Astrocyte (in vitro differentiated cells and primary cell): ENCODE measurements at regions not wholly inside any gene's neighbourhood (a gene's known extent, or its start where the extent isn't known, plus 50 kb on each side); places are given as distances from the start of the nearest gene placed in this dataset.

Experiments used
- DNase-seq: peaks from one replicate; pipeline ENCODE4 v3.0.0-alpha.2; 2010; ENCODE audit warnings: low read depth
- FAIRE-seq: peaks from 2 replicates; lab custom pipeline; 2011; peaks lifted over from hg19 to GRCh38; lab: Jason Lieb, UNC
- H2AFZ ChIP-seq: 2 replicates; pipeline ENCODE4 v1.6.0; 2012; ENCODE audit warnings: low read depth, low read length, inconsistent platforms
- H3K27ac ChIP-seq: 2 replicates; pipeline ENCODE4 v1.5.1; 2011; ENCODE audit warnings: low read depth, low read length, inconsistent platforms
- H3K27me3 ChIP-seq: 2 replicates; pipeline ENCODE4 v1.6.0; 2011; ENCODE audit warnings: low read length, inconsistent platforms; ENCODE audit not compliant: insufficient read depth
- H3K36me3 ChIP-seq: 2 replicates; pipeline ENCODE4 v1.5.1; 2011; ENCODE audit warnings: low read length, inconsistent platforms; ENCODE audit not compliant: insufficient read depth
- H3K4me1 ChIP-seq: 2 replicates; pipeline ENCODE4 v1.5.1; 2011; ENCODE audit warnings: low read length, inconsistent platforms; ENCODE audit not compliant: insufficient read depth
- H3K4me2 ChIP-seq: 2 replicates; pipeline ENCODE4 v1.6.0; 2012; ENCODE audit warnings: low read length, inconsistent platforms
- H3K4me3 ChIP-seq: 2 replicates; pipeline ENCODE4 v1.5.1; 2011; ENCODE audit warnings: low read depth, mild to moderate bottlenecking, low read length, inconsistent platforms; ENCODE audit not compliant: insufficient read depth
- H3K79me2 ChIP-seq: 2 replicates; pipeline ENCODE4 v1.6.0; 2012; ENCODE audit warnings: mild to moderate bottlenecking, low read length, inconsistent platforms; ENCODE audit not compliant: insufficient read depth
- H3K9ac ChIP-seq: 2 replicates; pipeline ENCODE4 v1.6.0; 2012; ENCODE audit warnings: mild to moderate bottlenecking, low read length, inconsistent platforms
- H3K9me3 ChIP-seq: 2 replicates; pipeline ENCODE4 v1.5.1; 2012; ENCODE audit warnings: low read depth, mild to moderate bottlenecking, low read length, inconsistent platforms; ENCODE audit not compliant: insufficient read depth
- H4K20me1 ChIP-seq: 2 replicates; pipeline ENCODE4 v1.6.0; 2012; ENCODE audit warnings: low read length, inconsistent platforms; ENCODE audit not compliant: insufficient read depth
- H3K27ac Mint-ChIP-seq: one replicate; pipeline ENCODE4 v1.8.0; 2021; ENCODE audit warnings: mild to moderate bottlenecking, mixed read lengths; ENCODE audit not compliant: unreplicated experiment
- H3K27me3 Mint-ChIP-seq: one replicate; pipeline ENCODE4 v1.8.0; 2021; ENCODE audit warnings: low read depth, mixed read lengths; ENCODE audit not compliant: unreplicated experiment
- H3K36me3 Mint-ChIP-seq: one replicate; pipeline ENCODE4 v1.8.0; 2021; ENCODE audit warnings: low read depth, mixed read lengths; ENCODE audit not compliant: unreplicated experiment
- H3K4me1 Mint-ChIP-seq: one replicate; pipeline ENCODE4 v1.8.0; 2021; ENCODE audit warnings: low read depth, mixed read lengths; ENCODE audit not compliant: unreplicated experiment
- H3K4me3 Mint-ChIP-seq: one replicate; pipeline ENCODE4 v1.8.0; 2021; ENCODE audit warnings: mild to moderate bottlenecking, moderate library complexity, mixed read lengths; ENCODE audit not compliant: unreplicated experiment
- H3K9me3 Mint-ChIP-seq: one replicate; pipeline ENCODE4 v1.8.0; 2021; ENCODE audit warnings: mild to moderate bottlenecking, mixed read lengths; ENCODE audit not compliant: unreplicated experiment
- EZH2 ChIP-seq: IDR thresholded peaks from 2 replicates; pipeline ENCODE4 v1.6.1; 2012; ENCODE audit warnings: mild to moderate bottlenecking, low read length, inconsistent platforms; ENCODE audit not compliant: insufficient read depth
- TF ChIP-seq, protein P1 (sequence below): IDR thresholded peaks from 2 replicates; pipeline ENCODE4 v1.5.1; 2011; ENCODE audit warnings: low read depth, mild to moderate bottlenecking, inconsistent platforms, low read length, moderate library complexity; ENCODE audit not compliant: insufficient read depth

DNA sequence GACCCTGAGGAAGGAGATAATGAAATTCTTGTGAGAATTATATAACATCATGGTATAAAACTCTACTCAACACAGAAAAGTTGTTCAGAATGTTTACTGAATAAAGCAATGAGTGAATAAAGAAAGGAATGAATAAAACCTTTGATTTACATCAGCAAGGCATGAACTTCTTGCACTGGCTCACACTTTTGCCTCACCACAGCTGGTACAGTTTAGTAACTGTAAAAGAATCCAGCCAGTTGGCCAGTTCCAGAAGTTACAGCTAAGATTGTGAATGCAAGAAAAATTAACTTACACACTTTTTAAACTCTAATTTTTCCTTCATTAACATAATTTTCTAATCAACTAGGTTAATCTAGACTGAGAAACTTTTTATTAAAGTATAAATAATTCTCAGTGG, 490.9 kb downstream of the NFIB start:
- Mint-ChIP-seq H3K27ac (no peak overlapping the region), H3K4me3 (no peak overlapping the region), H3K9me3 (no peaks in the 10 kb centered on the region), H3K36me3 (no peaks in the 10 kb centered on the region), H3K27me3 (peaks cover 2% of the 10 kb centered on the region), H3K4me1 (no peaks in the 10 kb centered on the region)
- Histone ChIP-seq H3K4me3 (no peak overlapping the region), H2AFZ (no peak overlapping the region), H3K9me3 (no peaks in the 10 kb centered on the region), H3K79me2 (no peaks in the 10 kb centered on the region), H4K20me1 (no peaks in the 10 kb centered on the region), H3K4me2 (no peak overlapping the region), H3K9ac (no peak overlapping the region), H3K27me3 (no peaks in the 10 kb centered on the region), H3K27ac (no peak overlapping the region), H3K4me1 (no peaks in the 10 kb centered on the region), H3K36me3 (no peaks in the 10 kb centered on the region)
- peak; percentile 76 for DNase-seq
- no peak for TF ChIP-seq EZH2
- TF ChIP-seq, protein P1, sequence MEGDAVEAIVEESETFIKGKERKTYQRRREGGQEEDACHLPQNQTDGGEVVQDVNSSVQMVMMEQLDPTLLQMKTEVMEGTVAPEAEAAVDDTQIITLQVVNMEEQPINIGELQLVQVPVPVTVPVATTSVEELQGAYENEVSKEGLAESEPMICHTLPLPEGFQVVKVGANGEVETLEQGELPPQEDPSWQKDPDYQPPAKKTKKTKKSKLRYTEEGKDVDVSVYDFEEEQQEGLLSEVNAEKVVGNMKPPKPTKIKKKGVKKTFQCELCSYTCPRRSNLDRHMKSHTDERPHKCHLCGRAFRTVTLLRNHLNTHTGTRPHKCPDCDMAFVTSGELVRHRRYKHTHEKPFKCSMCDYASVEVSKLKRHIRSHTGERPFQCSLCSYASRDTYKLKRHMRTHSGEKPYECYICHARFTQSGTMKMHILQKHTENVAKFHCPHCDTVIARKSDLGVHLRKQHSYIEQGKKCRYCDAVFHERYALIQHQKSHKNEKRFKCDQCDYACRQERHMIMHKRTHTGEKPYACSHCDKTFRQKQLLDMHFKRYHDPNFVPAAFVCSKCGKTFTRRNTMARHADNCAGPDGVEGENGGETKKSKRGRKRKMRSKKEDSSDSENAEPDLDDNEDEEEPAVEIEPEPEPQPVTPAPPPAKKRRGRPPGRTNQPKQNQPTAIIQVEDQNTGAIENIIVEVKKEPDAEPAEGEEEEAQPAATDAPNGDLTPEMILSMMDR: no peak
- FAIRE-seq: no peak

DNA sequence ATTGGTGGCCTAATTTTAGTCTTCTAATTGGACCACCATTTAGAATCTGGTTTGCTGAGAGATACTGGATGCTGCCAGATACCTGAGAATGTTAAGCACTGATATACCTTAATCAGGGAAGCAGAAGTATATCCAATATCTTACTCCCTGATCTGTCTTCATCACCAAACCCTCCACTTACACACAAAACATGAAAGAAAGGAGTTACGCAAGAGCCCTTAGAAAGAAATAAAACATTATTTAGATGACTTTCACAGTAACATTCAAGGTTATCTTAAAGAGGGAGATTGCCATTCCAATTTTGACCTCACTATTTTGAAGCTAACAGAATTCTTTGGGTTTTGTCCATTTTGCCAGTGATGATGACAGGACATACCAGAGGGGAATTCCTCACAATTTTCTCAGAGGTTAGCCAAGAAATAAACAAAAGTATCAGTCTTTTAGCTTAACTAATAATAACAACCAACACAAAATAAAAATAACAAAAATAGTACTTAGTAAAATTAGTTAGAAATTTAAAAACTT, 496.1 kb downstream of the NFIB start:
- Mint-ChIP-seq H3K4me1 (no peaks in the 10 kb centered on the region), H3K36me3 (no peaks in the 10 kb centered on the region), H3K4me3 (no peak overlapping the region), H3K9me3 (no peaks in the 10 kb centered on the region), H3K27ac (no peak overlapping the region), H3K27me3 (peaks cover 2% of the 10 kb centered on the region)
- no peak overlapping the region for H2AFZ ChIP-seq
- no peaks in the 10 kb centered on the region for H3K4me1 ChIP-seq
- DNase-seq (peak; percentile 60), FAIRE-seq (no peak)
- no peak overlapping the region for H3K9ac ChIP-seq
- no peaks in the 10 kb centered on the region for H3K9me3 ChIP-seq
- H3K36me3 ChIP-seq: no peaks in the 10 kb centered on the region
- TF ChIP-seq EZH2: no peak
- TF ChIP-seq, protein P1: no peak
- H3K79me2 ChIP-seq: no peaks in the 10 kb centered on the region
- H3K27ac ChIP-seq: no peak overlapping the region
- no peaks in the 10 kb centered on the region for H4K20me1 ChIP-seq
- H3K4me2 ChIP-seq: no peak overlapping the region
- H3K4me3 ChIP-seq: no peak overlapping the region
- no peaks in the 10 kb centered on the region for H3K27me3 ChIP-seq

DNA sequence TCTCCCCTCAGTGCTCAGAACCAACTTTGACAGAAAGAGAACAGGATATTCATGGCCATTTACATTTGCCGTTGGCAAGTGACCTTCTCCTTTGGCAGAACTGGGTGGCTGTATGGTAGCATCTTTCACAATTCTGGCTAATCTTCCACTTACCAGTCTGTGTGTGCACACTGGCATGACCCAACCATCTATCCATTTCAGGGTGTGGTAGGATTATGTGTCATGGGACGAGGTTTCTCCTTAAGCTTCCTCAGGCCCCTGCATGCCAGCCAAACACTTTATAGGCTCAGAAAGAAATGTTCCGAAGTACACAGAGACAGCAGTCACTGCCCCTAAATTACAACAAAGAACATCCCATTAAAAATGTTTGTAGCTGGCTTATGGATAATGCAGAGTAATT, 497.1 kb downstream of the NFIB start:
- Histone ChIP-seq H3K27me3 (no peaks in the 10 kb centered on the region), H3K4me2 (no peak overlapping the region), H3K4me3 (no peak overlapping the region), H3K9ac (no peak overlapping the region), H3K27ac (no peak overlapping the region), H3K9me3 (no peaks in the 10 kb centered on the region), H3K4me1 (no peaks in the 10 kb centered on the region), H2AFZ (no peak overlapping the region), H3K36me3 (no peaks in the 10 kb centered on the region), H3K79me2 (no peaks in the 10 kb centered on the region), H4K20me1 (no peaks in the 10 kb centered on the region)
- no peaks in the 10 kb centered on the region for H3K4me1 Mint-ChIP-seq
- DNase-seq (no peak), FAIRE-seq (no peak)
- no peak overlapping the region for H3K27ac Mint-ChIP-seq
- no peaks in the 10 kb centered on the region for H3K9me3 Mint-ChIP-seq
- H3K27me3 Mint-ChIP-seq: peaks cover 4% of the 10 kb centered on the region
- H3K36me3 Mint-ChIP-seq: no peaks in the 10 kb centered on the region
- TF ChIP-seq, protein P1: no peak
- no peak for TF ChIP-seq EZH2
- H3K4me3 Mint-ChIP-seq: no peak overlapping the region
